M059J (cell line): ENCODE measurements at regions not wholly inside any gene's neighbourhood (a gene's known extent, or its start where the extent isn't known, plus 50 kb on each side); places are given as distances from the start of the nearest gene placed in this dataset.

Experiments
- DNase-seq: peaks from one replicate; pipeline ENCODE4 v3.0.0-alpha.2; 2012; ENCODE audit warnings: low read depth

DNA sequence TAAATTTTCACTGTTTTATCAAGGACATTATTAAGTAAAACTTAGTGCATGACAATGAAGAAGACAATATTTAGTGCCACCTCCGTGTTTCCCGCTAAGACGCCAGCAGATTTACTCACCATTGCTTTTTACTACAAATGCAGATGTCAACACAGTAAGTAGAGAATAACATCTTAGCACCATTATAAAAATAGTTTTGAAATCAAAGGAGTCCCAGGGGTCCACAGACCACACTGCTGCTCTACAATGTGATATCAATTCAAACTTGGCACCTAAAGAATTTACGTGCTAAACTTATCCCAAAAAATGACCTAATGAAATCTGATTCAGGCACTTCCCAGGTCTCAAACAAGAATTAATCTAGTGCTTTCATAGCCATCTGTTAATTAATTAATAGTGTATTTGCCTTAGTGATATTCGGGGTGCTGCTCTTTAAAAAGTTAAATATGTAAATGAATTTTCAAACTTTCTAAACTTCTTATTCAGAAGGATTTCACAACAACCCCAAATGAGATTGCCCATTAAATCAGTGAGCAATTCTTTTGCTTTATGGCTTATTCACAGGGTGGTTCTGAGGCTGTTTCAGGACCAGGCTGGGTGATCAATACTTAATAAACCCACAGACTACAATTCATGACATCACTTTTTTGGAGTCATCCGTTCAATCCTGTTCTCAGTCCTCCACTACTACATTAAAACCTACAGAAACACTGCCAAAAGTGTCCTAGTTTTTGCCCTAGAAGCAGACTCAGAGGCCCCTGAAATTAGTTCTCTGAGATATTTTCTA lies 161.3 kb upstream of the LMNTD1 start:
- no peak for DNase-seq

- DNase-seq, result no peak
These were observed 162.0 kb upstream of the LMNTD1 start for GRCh38 chr12:25715102-25715501.

- no peak for DNase-seq
These were observed 163.8 kb upstream of the LMNTD1 start for GRCh38 chr12:25716842-25717241.

GRCh38 chr12:25717552-25717951 lies 164.5 kb upstream of the LMNTD1 start:
- no peak for DNase-seq

GRCh38 chr12:25718081-25718731 lies 165.1 kb upstream of the LMNTD1 start:
- no peak for DNase-seq

DNA sequence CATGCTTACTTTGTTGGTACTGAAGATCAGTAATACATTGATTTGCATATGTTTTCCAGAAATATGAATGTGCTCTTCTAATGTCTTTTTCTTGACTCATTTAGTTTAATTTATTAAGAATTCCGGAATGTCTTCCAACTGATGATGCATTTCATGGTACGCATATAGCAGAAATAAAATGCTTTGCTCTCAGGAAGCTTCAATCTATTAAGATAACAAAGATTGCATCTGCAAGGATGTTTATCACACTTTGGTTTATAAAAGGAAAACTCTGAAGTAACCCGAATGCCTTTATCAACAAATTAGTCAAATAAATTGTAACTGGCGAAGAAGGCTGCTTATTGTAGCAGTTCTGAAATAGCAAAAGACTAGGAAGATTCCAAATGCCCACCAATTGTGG lies 166.4 kb upstream of the LMNTD1 start:
- DNase-seq, result no peak

DNA sequence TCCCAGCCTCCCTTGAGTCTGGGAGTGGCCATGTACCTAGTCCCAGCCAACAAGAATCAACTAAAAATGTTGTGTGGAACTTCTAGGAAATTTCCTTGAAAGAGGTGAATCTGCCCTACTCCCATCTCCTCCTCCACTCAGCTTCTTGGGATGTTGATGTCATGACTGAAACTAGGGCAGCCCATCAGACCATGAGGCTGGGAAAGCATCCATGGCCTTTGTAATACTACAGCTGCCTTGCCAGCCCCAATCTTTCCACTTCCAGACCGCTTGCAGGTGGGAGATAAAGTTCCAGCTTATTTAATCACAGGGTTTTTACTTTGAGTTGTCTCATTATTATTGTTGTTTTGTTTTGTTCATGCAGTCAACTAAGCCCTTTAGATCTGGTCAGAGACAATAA lies 170.3 kb upstream of the LMNTD1 start:
- no peak for DNase-seq

DNA sequence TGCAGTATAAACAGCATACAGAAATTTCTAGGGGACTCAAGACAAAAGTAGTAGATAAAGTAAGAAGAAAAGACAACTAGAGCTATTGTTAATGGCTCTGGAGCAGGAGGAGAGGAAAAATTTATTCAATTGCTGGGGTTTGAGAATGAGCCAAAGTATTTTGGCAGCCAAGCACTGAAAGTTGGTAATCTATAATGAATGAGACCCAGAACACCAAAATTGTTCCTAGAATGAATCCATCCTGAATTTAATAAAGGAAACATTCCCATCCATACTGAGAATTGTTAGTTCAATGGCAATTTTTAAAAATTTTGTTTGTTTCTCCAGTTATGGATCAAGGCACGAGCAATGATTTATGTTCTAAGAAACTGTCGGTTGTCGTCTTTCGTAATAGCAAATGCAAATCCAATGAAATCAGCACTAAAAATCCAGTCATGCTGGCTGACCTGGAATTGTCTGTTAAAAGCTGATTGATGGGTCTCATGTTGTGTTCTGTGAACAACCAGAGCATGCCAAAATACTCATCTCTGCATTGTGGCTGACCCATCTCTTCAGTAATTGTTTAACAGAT lies 170.9 kb upstream of the LMNTD1 start:
- DNase-seq, result peak; percentile 22

- no peak for DNase-seq
These were observed 172.4 kb upstream of the LMNTD1 start for GRCh38 chr12:25725470-25725869.

DNA sequence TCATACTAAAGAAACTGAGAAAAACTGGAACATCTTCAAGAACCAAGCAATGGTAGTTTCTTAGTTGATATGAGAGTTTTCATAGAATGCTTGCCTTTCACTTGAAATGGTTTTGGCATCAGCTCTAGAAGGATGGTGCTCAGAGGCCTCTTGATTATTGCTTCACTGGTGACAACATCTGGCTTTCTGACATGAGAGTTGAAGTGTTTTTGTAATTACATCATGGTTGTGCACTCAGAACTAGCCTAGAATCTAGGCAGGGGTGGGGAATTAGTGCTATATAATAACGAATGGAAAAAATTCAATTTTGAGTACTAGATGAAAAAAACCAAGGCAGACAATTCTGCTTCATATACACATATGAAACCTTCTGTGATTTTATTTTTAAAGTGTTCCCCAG lies 172.8 kb upstream of the LMNTD1 start:
- no peak for DNase-seq

DNA sequence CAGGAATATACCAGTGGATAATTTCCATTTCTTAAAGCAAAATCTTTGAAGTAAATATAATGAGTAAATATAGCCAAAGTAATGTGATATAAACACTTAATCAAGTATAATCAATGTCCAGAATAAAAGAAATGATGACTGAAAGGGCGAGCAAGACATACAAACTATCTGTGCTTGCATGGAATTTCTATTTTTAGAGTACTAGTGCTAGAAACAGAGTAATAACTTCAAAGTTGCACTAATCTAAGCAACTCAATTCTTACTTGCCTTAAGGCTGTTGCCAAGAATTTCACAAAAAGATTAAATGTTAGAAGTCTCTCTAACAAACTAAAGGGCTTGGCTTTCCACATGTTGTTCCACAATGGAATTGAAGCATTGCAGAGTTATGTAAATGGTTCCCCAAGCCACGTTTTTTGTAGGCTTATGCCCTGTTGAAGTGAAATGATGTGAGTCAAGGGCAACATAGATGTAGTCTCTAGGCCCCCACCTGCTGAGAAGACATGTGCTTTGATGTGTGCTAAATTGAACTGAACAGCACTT lies 175.0 kb upstream of the LMNTD1 start:
- no peak for DNase-seq

DNA sequence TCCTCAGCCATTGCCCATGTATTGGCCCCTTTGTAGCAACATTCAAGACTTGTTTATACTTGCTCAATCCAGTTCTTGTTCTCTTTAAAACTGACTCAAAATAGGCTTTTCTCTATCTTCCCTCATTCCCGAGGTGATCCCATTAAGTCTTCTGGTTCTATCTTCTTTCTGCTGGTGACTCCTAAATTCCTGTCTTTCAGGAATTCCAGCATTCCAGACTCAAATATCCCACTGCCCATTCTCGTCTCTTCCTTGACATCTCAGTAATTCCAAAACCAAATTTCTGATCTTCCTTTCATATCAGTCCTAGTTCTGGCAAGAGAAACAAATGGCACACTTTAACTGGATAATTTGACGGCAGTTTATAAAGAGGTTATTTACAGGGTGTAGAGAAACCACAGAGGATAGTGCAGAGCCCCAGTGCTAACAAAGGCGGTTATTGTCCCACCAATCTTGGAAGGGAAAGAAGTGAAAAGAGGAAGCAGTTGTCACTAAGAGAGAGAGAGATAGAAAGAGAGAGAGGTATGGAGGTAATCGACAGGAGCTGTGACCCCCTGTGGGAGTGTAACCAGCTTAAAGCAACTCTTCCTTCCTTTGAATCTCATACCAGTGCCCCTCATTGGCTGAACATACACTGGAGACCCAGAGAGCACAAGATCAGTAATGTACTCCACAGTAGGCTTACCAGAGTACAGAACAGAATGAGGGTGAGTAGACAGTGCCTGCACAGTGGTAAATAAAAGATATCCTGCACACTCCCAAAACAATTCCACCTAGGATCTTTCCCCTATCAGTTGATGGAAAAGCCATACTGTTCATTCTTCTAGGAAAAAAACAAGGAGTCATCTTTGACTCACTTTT lies 177.6 kb upstream of the LMNTD1 start:
- no peak for DNase-seq

GRCh38 chr12:25733541-25733940 lies 180.5 kb upstream of the LMNTD1 start:
- no peak for DNase-seq

DNA sequence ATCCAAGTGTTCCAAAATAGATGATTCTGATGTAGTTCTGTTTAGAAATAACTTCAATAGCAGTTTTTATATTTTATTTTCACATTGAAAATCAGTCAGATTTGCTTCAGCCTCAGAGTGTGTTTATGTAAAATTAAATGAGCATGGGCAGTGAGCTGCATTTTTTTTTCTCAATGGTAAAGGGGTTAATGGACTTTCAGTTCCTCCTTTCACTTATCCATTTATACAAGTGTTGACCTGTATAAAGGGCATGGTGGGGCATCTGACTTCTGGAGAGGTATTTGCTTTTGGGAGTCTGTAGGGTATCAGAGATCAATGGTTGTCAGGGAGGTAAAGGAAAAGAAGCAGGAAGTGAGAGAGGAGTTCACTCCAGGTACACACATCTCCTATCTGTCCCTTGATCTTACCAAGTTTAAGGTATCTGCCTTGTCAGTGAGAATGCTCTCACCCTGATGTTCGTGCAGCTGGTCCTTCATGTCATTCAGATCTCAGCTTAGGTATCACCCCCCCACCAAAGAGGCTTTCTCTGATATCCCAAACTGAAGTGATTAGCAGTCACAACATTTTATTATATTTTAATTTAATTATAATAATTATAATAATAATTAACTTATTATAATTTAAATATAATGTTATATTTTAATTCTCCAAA lies 181.6 kb upstream of the LMNTD1 start:
- no peak for DNase-seq

GRCh38 chr12:25740617-25741016 lies 187.5 kb upstream of the LMNTD1 start:
- no peak for DNase-seq

DNA sequence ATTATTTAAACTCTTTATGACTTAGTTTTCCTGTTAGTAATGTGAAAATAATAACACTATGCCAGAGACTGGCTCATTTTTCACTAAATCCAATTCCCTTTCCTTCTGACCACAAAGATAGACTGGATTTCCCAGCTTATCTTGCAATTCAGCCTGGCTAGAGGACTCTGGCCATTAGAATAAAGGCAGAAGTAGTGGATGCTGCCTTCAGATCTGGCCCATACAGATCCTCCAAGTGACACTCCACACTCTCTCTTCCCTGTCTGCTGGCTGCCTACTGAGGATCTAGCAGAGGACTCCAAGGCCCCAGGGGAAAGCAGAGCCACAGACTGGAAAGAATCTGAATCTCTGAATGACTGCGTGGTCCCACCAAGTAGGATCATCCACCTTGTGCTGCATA lies 188.8 kb upstream of the LMNTD1 start:
- DNase-seq, result no peak

- DNase-seq, result no peak
These were observed 190.7 kb upstream of the LMNTD1 start for GRCh38 chr12:25743679-25744215.

DNA sequence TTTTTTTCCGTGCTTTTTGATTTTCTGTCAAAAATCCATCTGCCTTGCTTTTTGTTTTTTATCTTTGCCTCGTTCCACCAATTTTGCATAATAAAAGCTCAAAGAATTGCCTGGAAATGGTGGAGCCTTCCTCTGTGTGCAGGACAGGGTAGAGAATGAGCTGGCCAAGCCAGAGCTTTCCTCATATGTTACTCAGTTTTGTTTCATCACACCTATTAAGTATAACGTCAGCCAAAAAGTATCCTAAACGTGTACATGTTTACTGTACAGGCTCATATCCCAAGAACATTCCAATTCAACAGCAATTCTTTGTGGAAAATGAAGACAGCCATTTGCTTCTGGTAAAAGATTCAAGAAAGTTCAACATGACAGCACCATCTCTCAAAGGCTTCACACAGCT lies 191.2 kb upstream of the LMNTD1 start:
- DNase-seq, result no peak

DNA sequence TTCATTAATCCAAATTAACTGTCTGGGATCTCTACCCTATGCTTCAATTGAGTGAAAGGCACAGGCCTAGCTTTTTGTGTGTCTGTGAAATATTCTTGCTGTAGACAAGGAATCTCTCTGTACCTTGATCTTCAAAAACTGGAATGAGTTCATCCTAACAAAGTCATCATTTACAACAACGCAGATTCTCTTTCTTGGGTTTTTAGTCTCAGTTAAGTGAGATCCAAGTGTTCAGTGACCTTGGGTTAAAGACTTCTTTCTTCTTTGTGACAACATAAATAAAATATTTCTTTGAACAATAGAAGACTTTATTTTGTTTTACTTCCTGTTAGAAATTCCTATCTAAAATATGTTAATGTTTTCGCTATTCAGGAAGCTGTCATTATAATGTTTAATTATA lies 192.2 kb upstream of the LMNTD1 start:
- no peak for DNase-seq

- DNase-seq, result no peak
These were observed 193.0 kb upstream of the LMNTD1 start for GRCh38 chr12:25746131-25746530.

- no peak for DNase-seq
These were observed 199.7 kb upstream of the LMNTD1 start for GRCh38 chr12:25752710-25753309.
